Ishikawa (cell line): ENCODE measurements at regions not wholly inside any gene's neighbourhood (a gene's known extent, or its start where the extent isn't known, plus 50 kb on each side); places are given as distances from the start of the nearest gene placed in this dataset.

Experiments used
- CREB1 ChIP-seq: IDR thresholded peaks from 2 replicates; pipeline ENCODE4 v1.6.1; 2012; ENCODE audit warnings: low read depth
- EP300 ChIP-seq: IDR thresholded peaks from 2 replicates; pipeline ENCODE4 v1.6.1; 2012; ENCODE audit warnings: borderline replicate concordance
- NFIC ChIP-seq: IDR thresholded peaks from 2 replicates; pipeline ENCODE4 v1.6.1; 2012
- REST ChIP-seq: IDR thresholded peaks from 2 replicates; pipeline ENCODE4 v1.6.1; 2012; ENCODE audit warnings: low read depth, mild to moderate bottlenecking
- TAF1 ChIP-seq: IDR thresholded peaks from 2 replicates; pipeline ENCODE4 v1.6.1; 2012; ENCODE audit warnings: low read depth, mild to moderate bottlenecking
- USF1 ChIP-seq: IDR thresholded peaks from 2 replicates; pipeline ENCODE4 v1.6.1; 2012
- YY1 ChIP-seq: IDR thresholded peaks from 2 replicates; pipeline ENCODE4 v1.6.1; 2012; ENCODE audit warnings: low read depth
- TF ChIP-seq, protein P1 (sequence below): IDR thresholded peaks from 2 replicates; pipeline ENCODE4 v1.6.1; 2012

GRCh38 chr10:53064614-53065013, 292.0 kb upstream of the MBL2 start:
- TF ChIP-seq EP300 (no peak), YY1 (no peak), NFIC (no peak), REST (no peak), CREB1 (no peak), TAF1 (no peak), USF1 (no peak)
- TF ChIP-seq, protein P1, sequence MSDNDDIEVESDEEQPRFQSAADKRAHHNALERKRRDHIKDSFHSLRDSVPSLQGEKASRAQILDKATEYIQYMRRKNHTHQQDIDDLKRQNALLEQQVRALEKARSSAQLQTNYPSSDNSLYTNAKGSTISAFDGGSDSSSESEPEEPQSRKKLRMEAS: no peak
